Suppressor macrophage treated with lipopolysaccharide for 1 hour (primary cell): ENCODE measurements at regions not wholly inside any gene's neighbourhood (a gene's known extent, or its start where the extent isn't known, plus 50 kb on each side); places are given as distances from the start of the nearest gene placed in this dataset.

Experiments used
- DNase-seq, 3 donors: peaks; one replicate each; pipeline ENCODE4 v3.0.0-alpha.2; 2020 to 2022

DNA sequence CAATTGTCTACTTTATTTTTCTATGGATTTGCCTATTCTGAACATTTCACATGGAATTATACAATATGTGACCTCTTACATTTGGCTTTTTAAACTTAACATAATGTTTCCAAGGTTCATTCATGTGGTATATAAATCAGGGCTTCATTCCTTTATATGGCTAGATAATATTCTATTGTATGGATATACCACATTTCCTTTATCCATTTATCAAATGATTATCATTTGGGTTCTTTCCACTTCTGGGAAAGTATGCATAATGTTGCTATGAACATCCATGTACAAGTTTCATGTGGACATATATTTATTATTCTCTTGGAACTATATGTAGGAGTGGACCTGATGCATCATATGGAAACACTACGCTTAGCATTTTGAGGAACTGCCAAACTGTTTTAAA, 99.7 kb upstream of the NCKAP5 start:
- no peak for DNase-seq

DNA sequence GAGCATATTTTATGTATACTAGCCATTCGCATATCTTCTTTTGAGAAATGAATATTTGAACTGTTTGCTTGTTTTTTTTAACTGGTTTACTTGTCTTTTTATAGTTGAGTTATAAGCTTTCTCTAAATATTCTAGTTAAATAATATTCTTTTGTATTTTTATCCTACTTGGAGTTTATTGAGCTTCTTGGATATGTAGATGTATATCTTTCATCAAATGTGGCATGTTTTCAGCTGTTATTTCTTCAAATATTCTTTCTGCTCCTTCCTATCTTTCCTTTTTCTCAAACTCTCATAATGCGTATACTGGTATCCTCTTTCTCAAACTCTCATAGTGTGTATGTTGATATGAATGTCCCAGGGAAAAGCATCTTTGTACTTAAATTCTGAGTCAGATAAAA, 100.3 kb upstream of the NCKAP5 start:
- DNase-seq = no peak

DNA sequence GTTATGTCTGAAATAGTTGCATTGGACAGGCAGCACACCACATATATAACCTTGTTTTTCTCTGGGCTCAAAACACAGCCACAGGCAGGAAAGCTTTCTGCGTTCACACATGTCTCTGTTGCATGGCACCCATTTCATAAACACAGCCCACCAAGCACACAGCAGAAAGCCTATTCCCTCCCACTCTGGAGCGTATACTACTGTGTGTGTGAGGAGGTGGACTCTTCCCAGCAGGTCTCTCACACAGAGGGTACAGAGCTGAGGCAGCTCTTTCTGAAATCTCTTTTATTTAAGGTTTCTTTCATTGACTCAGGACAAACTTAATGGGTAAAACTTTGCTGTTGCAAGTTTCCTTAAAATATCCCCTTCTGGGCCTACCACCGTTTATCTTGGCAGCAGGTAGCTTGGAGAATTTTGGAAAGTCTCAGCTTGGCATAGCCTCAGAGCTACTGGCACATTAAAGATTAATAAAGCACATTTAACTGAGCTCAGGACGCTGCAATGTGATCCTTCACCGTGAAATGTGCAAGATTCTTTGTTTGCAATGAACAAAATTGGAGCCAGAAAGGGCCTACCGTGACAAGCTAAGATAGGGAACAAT, 105.1 kb upstream of the NCKAP5 start:
- no peak for DNase-seq

DNA sequence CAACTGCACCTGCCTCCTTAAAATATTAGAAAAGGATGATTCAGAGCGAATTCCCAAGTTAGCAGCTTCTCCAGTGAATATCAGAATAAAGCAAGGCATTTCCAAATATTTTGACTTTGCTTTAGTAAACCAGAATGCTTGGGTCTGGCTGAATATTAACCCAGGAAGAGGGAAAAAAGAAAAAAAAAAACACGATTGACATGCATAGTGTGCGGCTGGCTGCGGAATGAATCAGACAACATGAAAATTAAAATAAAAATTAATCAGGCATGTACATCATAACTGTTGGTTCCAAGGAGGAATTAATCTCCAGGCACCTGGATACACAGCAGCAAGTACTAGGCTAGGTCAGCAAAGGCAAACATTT, 105.8 kb upstream of the NCKAP5 start:
- DNase-seq = no peak

DNA sequence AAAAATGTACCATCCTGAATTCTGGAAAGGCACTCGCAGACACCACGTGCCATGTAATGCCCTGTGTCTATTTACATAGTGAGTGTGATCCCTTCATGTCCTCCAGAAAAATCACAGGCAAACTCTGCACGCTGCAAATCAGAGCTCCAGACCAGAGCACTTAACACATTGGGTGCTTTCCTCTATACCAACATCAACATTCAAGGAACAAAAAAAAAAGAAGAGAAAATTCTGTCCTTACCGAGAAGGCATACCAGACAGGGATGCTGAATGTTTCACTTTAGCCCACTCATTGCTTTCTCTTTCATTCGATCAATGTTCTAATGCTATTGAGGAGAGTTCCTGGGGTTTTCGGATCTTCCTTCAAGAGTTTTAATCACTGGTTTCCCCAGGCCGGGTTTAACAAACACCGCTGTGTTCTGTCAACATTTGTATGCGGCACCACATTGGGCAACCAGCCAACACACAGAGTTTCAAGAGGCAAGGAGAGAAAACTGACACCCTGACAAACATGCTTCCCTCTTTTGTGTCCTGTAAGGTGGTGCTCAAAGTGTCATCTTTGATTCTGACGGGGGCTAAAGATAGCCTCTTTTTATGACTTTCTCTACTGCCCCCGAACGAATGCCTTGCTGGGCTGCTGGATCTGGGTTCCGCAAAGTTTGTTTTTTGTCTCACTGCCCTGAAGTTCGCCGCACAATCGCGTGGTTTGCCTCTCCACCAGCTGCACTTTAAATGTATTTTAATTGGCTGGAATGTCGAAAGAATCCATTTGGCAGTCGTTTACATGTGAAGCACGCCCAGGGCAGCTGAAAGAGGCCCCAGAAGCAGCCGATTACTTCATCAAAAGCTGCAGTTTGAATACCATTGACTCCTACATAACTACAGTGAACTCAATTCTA, 106.4 kb upstream of the NCKAP5 start:
- DNase-seq = no peak

DNA sequence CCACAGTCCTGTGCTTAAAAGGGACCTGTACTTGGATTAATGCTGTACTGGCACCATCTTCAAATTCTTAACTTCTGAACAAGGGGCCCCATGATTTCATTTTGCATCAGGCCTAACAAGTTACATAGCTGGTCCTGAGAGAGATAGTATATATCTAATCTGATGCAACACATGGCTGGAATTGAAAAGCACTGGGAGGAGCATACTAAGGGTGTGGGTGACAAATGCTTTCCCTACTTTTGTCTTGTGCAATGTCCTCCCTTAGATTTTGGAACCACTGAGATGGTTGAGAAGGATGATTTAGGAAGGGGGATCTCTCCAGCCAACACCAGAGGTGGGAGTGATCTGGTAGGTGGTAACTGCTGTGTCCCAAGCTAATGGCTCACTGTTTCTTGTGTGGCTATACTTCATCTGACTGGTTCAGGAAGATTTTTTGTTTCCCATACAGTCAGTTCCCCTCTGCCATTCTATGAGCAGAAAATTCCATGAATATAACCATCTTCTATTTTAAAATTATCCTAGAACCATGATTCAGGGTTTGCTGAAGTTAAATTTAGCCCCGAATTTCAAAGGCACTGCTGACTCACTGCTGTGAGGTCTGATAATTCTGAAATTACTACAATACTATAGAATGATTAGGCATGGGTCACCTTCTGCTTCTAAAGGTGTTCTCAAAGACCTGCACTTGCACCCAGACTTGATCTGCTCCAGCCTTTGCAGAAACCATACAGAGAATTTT, 108.3 kb upstream of the NCKAP5 start:
- DNase-seq = no peak

DNA sequence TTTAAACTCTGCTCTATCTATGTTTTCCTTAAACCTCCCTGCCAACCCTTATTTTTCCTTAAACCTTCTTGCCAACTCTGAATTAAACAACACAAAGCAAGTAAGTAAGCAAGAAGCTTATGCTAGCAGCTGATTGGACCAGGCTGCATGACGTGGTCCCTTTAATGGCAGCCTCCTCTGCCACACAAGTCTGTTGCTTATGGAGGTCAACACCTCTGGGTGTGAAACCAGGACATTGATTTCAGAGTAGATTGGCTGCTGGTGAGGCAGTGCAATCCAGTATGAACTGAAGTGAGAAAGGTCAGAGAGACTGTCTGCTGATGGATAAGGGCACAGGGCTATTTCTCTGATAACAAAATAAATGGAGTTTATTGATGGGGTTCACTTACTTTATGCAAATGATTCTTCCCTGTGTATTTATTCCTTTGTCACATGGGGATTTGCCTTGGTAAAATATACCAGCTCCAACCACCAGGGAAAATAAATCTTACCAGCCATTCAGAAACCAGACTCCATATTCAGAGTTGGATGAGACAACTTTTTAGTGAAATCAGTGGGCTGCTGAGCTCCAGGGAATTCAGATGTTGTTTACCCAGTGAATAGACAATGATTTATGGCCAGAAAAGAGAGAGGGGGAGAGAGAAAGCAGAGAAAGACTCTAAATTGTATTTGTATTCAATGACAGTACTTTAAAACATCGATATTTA, 112.2 kb upstream of the NCKAP5 start:
- no peak for DNase-seq

DNA sequence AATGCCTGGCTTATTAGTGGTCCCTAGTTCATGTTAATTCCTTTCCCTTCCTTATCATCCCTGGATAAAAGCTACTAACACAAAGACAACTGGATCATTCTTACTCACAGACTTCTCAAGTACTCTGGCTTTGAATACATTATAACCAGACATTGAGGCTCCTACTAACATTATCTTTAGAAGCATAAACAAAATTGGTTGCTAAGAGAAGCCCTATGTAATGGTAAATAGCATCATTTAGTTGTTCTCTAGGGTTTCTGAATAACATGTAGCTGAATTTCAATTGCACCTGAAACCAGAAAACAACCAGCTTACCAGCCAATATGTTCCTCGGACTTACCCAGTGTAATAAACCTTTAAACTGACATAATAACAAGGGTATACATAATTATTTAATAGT, 114.1 kb upstream of the NCKAP5 start:
- no peak for DNase-seq

DNA sequence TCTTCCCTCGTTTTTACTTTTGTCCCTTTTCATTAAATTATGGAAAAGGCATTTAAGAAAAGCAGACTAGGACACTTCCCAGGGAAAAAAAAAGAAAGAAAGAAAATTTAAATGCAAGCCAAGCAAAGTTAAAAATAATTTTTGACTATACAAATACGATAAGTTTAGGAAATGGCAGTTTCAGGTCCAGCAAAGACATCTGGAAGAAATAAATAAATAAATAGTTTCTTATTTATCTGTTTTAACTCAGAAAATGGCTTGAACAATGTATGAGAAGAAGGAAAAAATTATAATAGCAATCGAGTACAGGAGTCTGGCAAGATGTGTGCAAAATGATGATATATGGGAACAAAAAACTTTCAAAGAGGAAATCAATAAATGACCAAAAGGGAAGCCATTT, 114.6 kb upstream of the NCKAP5 start:
- no peak for DNase-seq

DNA sequence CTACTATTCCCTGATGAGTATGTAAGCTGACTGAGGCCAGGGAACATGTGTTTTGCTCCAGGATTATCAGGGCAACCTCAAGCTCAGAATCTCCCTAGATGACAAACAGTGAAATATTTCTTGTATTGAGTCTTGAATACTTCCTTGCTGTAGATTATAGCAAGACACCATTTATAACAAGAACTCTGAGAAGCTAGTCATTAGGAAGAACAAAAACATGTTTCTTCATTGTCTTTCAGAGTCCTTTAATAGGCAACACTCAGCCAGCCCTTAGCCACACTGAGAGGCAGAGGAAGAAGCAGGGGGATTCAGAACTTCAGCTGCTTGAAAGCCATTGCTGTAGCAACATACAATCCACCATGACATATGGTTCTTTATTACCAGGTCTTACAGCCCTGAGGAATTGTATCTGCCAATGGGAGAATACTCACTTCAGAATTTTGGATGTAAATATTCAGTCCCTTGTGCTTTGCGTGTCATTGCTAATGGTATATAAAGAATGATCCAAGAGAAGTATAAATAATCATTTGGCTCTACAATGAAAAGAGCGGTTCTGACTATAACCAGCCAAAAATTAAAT, 117.5 kb upstream of the NCKAP5 start:
- DNase-seq = no peak

DNA sequence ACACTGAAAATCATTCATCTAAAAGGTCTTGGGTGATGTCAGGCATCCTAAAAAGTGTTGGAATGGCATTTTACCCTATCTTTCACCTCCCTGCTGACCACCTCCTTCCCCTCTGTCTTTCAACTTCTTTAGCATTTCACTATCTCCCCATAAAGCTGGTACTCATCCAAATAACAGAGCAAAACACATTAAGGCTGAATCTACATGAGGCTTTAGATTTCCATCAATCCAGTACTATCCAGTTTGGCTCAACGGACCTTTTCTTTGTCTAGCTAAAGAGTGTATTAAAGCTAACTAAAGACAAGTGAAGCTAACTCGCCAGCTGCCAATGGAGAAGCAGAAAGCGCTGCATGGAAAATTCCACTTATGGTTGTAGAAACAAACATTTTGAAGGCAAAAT, 122.5 kb upstream of the NCKAP5 start:
- DNase-seq = no peak

DNA sequence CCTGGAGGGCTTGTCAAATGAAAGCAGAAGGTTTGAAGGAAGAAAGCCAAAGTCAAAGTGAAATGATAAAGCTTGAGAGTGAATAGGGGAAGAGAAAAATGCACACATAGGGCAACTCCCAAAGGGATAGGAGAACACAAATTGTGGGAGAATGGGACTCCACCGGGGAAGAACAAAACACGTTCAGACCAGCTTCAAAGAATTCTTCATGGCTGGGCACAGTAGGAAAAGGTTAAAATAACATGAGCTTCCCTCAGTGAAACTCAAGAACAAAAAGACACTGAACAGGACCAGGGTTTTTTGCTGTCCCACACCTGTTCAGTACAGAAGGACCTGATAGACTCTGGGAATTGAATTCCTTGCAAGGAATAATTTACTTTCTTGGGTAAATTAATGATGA, 123.1 kb upstream of the NCKAP5 start:
- no peak for DNase-seq

DNA sequence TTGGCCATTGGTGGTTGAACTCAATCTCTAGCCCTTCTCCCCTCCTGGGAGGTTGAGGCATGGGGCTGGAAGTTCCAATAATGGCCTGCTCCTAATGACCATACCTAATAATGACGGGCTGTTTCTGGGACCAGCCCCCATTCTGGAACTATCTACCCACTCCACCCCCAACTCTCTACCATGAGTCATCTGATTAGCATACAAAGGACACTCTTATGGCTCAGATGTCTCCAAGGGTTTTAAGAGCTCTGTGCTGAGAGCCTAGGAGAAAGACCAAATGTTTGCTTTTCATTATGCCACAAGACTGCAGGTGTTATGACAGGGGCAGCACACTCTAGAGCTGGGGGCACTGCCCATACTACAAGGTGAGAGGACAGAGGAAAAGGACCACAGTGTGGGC, 137.0 kb upstream of the NCKAP5 start:
- no peak for DNase-seq

DNA sequence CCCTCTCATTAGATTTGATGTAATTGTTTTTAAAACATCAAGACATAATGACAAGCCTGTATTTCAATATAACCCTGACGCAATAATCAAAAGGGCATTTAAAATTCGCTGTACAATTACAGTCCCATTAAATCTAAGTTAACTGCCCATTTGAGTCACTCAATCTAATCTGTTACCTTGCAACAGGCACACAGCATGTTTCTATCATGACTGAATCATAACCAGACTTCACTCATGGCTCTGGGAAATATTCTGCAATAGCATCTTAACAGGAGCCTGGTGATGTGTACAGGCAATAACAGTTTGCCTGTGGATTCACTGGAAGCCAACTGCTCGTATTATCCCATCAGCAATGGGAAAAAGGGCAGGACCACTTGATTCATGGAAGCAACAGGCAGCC, 142.3 kb upstream of the NCKAP5 start:
- no peak for DNase-seq

DNA sequence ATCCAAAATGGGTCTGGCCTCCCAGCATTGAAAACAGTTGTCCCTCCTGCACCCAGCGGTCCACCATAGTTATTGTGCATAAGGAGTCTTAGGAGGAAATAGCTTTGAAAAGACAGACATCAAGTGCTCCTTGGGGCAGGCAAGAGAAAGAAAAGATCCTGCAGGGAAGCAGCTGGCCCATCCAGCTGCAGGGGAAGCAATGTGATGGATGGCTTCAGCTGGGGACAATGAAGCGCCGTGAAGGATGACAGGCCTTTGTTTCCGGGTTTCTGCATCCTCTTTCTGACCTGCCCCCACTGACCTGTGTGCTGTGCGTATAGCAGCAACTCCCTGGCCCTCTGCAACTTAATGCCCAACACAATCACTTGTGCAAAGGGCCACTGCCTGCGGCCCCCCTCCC, 142.9 kb upstream of the NCKAP5 start:
- no peak for DNase-seq

DNA sequence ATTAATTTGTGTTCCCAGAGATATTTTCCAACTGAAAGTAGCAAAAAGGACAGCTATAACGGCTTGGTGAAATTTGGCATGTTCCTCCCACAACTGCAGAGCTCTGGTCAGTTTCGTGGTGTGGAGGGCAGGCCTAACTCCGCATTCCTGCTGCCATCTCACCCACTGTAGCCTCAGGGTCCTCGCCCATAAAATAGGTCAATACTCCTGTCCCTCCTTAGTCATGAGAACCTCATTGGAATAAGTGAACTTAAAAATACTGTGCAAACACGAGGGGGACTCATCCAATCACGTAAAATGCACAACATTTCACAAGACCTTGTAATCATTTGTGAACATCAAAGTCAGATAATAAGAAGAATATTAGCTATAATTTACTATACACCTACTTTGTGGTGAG, 143.5 kb upstream of the NCKAP5 start:
- no peak for DNase-seq

DNA sequence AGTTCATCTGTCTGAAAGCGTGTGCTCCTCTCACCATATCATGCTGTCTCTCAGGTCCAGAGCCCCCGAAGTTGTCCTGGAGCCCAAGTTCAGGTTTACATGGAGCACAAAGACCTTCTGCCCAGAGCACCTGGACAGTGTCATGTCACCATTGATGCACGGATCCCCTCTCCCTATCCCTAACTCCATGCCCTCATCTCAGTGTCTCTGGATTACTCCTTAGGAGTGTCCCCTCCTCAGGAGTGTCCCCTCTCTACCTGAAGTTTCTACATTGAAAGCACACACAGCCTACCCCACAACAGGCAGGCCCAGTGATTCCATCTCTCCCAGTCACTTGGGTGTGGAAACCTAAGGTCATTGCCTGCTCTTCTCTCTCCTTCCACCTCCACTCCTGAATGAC, 144.1 kb upstream of the NCKAP5 start:
- DNase-seq = no peak

DNA sequence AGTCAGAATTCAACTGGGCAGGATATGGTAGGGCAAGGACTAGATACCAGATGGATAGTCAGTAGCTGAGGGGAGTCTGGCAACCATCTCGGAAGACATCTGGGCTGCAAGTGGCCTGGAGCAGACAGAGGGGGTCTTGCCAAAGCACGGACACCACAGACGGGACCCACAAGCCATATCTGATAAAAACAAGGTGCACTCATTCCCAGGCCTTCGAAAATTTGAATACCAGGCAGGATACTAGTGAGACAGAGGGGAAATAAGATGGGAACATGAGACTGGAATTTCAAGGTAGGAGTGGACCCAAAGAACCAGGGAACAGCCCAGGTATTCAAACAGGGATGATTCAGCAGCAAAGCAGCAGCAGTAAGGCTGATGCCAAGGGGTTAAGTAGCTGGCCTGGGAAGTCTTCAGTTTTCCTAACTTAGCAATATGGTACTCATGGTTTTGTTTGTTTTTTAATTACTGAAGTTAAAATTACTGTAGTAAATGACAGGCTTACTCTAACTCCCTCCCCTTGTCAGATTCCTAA, 144.9 kb upstream of the NCKAP5 start:
- no peak for DNase-seq

DNA sequence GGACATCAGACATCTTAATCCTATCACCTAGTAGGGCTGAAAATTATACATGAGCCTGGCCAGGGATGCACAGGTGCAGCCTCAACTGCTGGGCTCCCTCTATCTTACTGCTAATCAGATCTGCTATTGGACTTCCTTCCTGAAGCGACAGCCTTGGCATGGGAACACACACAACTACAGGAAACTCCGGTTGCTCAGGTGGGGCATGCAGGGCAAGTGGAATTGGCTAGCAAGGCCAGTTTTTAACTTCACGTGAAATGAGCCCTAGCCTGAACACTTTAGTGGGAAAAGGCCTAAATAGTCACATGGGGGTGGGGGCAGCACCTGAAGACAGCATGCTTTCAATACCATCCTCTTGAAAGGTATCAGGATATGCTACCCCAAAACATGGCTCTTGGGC, 147.9 kb upstream of the NCKAP5 start:
- DNase-seq = no peak

DNA sequence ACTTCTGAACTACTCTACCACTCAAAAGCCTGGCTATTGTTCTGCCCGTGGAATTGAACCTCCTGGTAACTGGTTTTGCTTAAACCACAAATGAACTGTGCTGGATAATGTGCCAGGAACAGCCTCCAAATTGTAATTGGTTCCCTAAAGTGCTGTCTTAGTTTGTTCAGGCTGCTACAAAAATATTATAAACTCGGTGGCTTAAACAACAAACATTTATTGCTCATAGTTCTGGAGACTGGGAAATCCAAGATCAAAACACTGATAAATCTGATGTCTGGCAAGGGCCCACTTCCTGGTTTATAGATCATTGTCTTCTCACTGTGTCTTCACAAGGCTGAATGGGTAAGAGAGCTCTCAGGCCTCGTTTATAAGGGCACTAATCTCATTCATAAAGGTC, 149.2 kb upstream of the NCKAP5 start:
- DNase-seq = no peak

DNA sequence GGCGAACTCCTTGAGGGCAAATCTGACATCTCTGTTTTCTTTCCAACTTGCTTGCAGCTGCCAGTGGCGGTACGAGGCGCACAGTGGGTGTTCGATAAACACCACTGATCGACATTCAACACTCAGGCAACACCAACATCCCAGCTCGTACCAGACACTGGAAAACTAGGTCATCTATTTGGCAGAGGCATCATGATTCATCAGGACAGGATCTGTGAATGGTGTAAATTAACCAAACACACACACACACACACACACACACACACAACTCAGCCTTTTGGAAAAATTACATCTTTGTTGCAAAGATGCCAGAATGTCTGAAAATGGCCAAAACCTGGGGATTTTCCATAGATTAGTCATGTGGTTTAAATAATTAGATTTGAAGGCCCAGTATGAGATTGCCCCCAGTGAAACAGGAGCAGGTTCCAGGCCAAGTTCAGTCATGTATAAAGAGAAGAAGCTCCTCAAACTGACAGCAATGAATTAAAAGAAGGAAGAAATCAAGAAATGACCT, 150.5 kb upstream of the NCKAP5 start:
- DNase-seq = no peak

DNA sequence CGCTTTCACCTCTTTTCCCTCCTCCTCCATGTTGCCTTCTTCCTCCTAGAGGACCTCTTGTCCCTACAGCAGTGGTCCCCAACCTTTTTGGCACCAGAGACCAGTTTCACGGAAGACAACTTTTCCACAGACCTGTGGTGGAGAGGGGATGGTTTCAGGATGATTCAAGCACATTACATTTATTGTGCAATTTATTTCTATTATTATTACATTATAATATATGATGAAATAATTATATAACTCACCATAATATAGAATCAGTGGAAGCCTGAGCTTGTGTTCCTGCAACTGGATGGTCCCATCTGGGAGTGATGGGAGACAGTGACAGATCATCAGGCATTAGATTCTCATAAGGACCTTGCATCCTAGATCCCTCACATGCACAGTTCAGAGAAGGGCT, 152.2 kb upstream of the NCKAP5 start:
- no peak for DNase-seq

DNA sequence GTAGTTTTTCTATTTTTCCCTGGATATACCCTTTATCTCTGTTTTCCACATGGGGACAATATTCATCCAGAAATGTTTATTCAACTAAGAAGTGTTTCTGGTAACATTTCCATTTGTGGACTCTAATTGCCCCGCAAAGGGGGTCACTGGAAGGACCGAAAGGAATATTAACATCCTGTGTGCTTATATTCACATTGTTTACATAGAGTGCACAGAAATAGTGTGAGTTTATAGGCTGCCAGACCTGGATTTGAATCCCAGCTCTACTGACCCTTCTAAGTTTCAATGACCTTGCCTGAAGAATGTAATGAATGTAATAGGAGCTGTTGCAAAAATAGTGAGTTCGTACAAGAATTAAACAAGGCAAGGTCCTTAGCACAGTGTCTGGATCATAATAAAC, 152.9 kb upstream of the NCKAP5 start:
- DNase-seq = no peak
